NCI-H526 treated with DMSO at 0.1 percent for 48 hours (cell line): ENCODE measurements at regions not wholly inside any gene's neighbourhood (a gene's known extent, or its start where the extent isn't known, plus 50 kb on each side); places are given as distances from the start of the nearest gene placed in this dataset.
"Not testable (repeated sequence)": the region's sequence is repeated elsewhere in the genome, so short reads cannot be mapped to it uniquely, and the experiment has no call there.

Experiments
- DNase-seq: peaks from one replicate; lab custom pipeline; 2025; lab: John Stamatoyannopoulos, UW

DNA sequence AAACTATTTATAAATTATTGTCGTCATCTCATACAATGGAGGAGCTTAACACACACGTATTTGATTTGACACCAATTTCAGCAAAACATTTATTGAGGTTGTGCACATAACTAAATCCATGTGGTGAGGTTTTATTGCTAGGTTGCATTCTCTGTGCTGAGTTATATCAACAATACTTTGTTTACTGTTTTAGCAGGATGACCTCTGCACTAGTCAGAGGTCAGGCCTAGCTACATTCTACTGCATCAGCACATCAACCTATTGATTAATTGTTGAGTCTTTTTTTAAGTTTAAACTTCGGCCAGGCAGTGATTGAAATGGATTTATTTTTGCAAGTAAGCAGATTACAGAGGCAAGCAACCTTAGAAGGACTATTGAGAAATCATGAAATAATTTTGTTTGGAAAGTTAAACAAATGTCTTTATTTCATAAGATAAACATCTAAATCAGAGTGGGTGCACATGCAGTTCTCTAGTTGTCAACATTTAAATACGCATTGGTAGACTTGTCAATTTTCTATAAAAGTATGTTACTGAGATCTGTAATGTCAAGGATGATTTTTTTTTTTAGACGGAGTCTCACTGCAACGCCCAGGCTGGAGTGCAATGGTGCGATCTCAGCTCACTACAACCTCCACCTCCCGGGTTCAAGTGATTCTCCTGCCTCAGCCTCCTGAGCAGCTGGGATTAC lies 75.2 kb upstream of the CD28 start:
- DNase-seq: no peak

DNA sequence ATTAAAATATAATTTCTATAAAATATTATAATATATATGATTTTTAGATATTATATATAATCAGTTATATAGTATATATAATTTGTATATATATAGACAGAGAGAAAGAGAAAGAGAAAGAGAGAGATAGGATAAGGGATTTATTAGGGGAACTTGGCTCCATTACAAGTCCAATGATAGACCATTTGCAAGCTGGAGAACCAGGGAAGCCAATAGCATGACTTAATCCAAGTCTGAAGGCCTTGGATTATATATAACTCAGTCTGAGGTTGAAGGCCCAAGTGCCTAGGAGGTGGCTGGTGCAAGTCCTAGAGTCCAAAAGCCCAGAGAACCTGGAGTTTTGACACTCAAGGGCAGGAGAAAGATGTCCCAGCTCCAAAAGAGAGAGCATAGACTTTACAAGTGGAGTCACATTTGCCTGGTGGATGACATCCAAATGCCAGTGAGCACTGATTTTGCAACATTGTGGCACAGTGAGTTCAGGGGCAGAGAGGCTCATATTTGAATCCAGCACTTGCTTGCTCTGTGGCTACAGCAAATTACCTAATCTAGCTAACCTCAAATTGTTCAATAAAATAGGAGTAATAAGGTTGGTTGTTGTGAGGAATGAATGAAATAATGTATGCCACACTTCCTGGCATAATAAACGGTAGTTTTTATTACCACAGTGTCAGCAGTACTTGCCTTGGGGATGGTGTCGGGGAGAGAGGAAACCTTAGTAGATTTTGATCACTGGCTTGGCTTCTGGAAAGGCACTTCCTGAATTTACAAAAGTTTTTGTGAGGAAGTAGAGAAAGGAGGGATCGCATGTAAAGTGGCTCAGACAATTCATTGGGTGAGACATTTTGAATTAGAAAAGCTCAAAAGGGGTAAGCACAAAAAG lies 69.6 kb upstream of the CD28 start:
- DNase-seq: no peak

- no peak for DNase-seq
Measured at GRCh38 chr2:203637471-203638167, 68.8 kb upstream of the CD28 start.

DNA sequence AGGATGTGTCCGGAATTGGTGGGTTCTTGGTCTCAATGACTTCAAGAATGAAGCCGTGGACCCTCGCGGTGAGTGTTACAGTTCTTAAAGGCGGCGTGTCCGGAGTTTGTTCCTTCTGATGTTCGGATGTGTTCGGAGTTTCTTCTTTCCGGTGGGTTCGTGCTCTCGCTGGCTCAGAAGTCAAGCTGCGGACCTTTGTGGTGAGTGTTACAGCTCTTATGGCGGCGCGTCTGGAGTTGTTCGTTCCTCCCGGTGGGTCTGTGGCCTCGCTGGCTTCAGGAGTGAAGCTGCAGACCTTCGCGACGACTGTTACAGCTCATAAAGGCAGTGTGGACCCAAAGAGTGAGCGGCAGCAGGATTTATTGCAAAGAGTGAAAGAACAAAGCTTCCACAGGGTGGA lies 64.6 kb upstream of the CD28 start:
- not testable (repeated sequence) for DNase-seq

GRCh38 chr2:203642841-203643240 lies 63.6 kb upstream of the CD28 start:
- DNase-seq: not testable (repeated sequence)

GRCh38 chr2:203645831-203646230 lies 60.6 kb upstream of the CD28 start:
- no peak for DNase-seq

DNA sequence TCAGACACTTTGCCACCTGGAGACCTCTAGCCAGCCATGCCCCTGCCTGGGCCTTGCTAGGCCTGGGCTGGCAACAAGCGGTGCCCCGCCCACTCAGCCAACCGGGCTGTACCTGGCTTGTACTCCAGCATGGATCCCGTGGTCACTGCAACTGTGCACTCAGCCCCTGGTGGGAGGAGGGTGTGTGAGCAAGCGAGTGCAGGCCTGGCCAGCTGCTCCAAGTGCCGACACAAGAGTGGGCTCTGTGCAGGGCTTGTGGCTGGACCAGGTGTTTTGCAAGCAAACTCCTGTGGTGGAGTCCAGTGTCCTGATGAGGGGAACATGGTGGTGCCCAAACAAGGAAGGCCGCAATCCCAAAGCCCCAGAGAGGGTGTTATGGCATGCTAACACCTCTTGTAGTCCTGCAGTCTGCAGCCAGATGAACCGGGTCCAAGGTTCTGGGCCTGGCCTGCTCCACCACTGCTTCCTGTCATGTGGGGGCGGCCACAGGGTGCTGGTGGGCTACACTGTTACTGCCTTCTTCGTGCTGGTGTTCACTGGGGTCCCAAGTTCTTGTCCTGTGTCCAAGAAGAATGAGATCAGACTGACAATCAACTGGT lies 60.1 kb upstream of the CD28 start:
- DNase-seq: no peak

DNA sequence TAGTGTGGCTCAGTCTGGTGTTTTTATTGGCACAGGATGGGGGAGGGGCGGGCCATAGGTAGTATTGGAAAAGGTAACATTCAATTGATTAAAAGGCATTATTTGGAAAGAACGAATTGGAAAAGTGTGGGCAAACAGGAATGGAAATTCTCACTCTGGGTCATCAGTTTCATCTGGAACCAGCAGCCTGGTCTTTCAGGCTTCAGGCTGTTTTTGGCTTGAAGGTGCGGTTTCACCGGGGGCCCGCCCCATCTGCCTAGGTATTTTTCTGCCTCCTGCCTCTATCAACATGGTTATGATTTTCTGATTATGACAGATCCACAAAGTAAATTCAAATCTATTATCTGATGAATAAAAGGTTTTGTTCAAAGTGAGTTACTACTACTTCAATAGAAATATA lies 59.5 kb upstream of the CD28 start:
- DNase-seq: no peak

GRCh38 chr2:203647579-203647978 lies 58.9 kb upstream of the CD28 start:
- DNase-seq: no peak

GRCh38 chr2:203648273-203648672 lies 58.2 kb upstream of the CD28 start:
- DNase-seq: no peak

- no peak for DNase-seq
Measured at GRCh38 chr2:203649176-203649814, 57.1 kb upstream of the CD28 start.

- DNase-seq: peak; percentile 5
Measured at GRCh38 chr2:203650860-203651613, 55.4 kb upstream of the CD28 start.

- no peak for DNase-seq
Measured at GRCh38 chr2:203651621-203652020, 54.8 kb upstream of the CD28 start.

DNA sequence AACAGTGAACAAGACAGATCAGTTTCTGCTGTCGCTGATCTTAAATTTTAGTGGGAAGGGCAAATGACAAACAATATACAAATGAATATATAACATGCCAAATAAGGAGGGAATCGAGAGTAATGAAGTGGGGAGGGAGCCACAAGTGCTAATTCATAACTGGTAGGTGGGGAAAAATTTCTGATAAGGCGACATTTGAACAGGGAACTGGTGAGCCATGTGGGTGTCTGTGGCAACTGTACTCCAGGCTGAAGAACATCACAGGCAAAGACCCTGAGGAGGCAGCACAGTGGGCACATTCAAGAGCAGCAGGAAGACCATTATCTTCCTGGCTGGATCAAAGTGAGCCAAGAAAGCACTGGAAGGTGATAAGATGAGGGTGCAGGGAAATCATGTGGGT lies 51.6 kb upstream of the CD28 start:
- DNase-seq: no peak

GRCh38 chr2:203656522-203657287 lies 49.7 kb upstream of the CD28 start:
- DNase-seq: no peak
